ENCODE measurements at regions not wholly inside any gene's neighbourhood (a gene's known extent, or its start where the extent isn't known, plus 50 kb on each side); places are given as distances from the start of the nearest gene placed in this dataset.

DNA sequence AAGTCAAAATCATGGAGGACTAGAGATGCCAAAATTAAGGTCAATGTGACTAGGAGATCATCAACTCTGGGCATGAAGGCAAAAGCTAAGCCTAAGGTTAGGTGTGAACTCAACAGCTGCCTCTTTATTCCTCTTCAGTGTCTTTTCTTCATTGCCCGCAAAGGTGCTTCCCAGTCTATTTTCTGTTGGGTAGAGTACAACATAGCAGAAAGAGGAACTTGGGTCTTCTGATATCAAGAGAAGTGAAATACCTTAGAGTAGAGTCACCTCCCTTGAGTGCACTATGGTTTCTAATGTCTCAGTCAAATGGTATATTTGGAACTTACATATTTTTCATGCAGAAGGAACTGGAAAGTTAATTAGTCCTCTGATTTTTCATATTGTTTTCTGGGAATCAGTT, 122.5 kb upstream of the GRIN3A start (continued):
- no peak for TF ChIP-seq EZH2 (IDR thresholded peaks at IDR 0.05; ENCODE audit: low read depth, low read length, severe bottlenecking)
- TF ChIP-seq KDM4A (IDR thresholded peaks at IDR 0.05; ENCODE audit: low read depth, low read length, severe bottlenecking) = no peak
- no peak for TF ChIP-seq HDAC6 (IDR thresholded peaks at IDR 0.05; ENCODE audit: low read depth, low read length)
- TF ChIP-seq EP300 (IDR thresholded peaks at IDR 0.05; ENCODE audit: borderline replicate concordance in 1 of 2, low read depth in 2 of 2, low read length in 2 of 2) = no peak
- no peak for TF ChIP-seq CBX5 (IDR thresholded peaks at IDR 0.05; ENCODE audit: low read depth, low read length)
- TF ChIP-seq CBX8 (IDR thresholded peaks at IDR 0.05; ENCODE audit: borderline replicate concordance, low read depth, low read length) = no peak
- TF ChIP-seq RBBP5 (IDR thresholded peaks at IDR 0.05; ENCODE audit: borderline replicate concordance, low read depth, low read length) = no peak

All from H1 (cell line).